H9 (cell line): ENCODE measurements at regions not wholly inside any gene's neighbourhood (a gene's known extent, or its start where the extent isn't known, plus 50 kb on each side); places are given as distances from the start of the nearest gene placed in this dataset.

ENCODE experiments used
- DNase-seq: peaks from one replicate; pipeline ENCODE4 v3.0.0-alpha.2; 2017
- H2AFZ ChIP-seq: one replicate; pipeline ENCODE4 v1.6.1; 2013; ENCODE audit warnings: mild to moderate bottlenecking, low read length, control low read depth, moderate library complexity
- H2AK5ac ChIP-seq: 2 replicates; pipeline ENCODE4 v1.6.1; 2013; ENCODE audit warnings: low read length, control low read depth, mixed read lengths; ENCODE audit not compliant: insufficient read length
- H2BK120ac ChIP-seq: one replicate; pipeline ENCODE4 v1.6.1; 2013; ENCODE audit warnings: low read depth, mild to moderate bottlenecking, low read length, control low read depth, inconsistent platforms; ENCODE audit not compliant: poor library complexity, severe bottlenecking
- H2BK12ac ChIP-seq: 2 replicates; pipeline ENCODE4 v1.6.1; 2013; ENCODE audit warnings: low read length, control low read depth, mixed read lengths, low read depth; ENCODE audit not compliant: insufficient read length
- H2BK15ac ChIP-seq: 2 replicates; pipeline ENCODE4 v1.6.1; 2013; ENCODE audit warnings: low read depth, low read length, control low read depth
- H2BK20ac ChIP-seq: one replicate; pipeline ENCODE4 v1.6.1; 2013; ENCODE audit warnings: low read depth, mild to moderate bottlenecking, low read length, control low read depth, inconsistent platforms; ENCODE audit not compliant: poor library complexity, severe bottlenecking
- H2BK5ac ChIP-seq: 2 replicates; pipeline ENCODE4 v1.6.1; 2013; ENCODE audit warnings: low read length, control low read depth, mixed read lengths; ENCODE audit not compliant: insufficient read length
- H3K14ac ChIP-seq: 2 replicates; pipeline ENCODE4 v1.6.1; 2013; ENCODE audit warnings: low read length, control low read depth; ENCODE audit not compliant: insufficient read depth
- H3K18ac ChIP-seq: 2 replicates; pipeline ENCODE4 v1.6.1; 2013; ENCODE audit warnings: low read depth, mild to moderate bottlenecking, mixed read lengths, low read length, control low read depth; ENCODE audit not compliant: insufficient read length
- H3K23ac ChIP-seq: 2 replicates; pipeline ENCODE4 v1.6.1; 2013; ENCODE audit warnings: low read length, control low read depth, mixed read lengths, low read depth; ENCODE audit not compliant: insufficient read length
- H3K23me2 ChIP-seq: 2 replicates; pipeline ENCODE4 v1.6.1; 2013; ENCODE audit warnings: low read depth, mild to moderate bottlenecking, mixed read lengths, low read length, control low read depth; ENCODE audit not compliant: insufficient read length, poor library complexity, severe bottlenecking
- H3K27ac ChIP-seq: 2 replicates; pipeline ENCODE4 v1.5.1; 2013; ENCODE audit warnings: low read length, control low read depth, mixed read lengths, low read depth; ENCODE audit not compliant: insufficient read length
- H3K27me3 ChIP-seq: 2 replicates; pipeline ENCODE4 v1.6.1; 2013; ENCODE audit warnings: low read length, control low read depth, inconsistent platforms; ENCODE audit not compliant: insufficient read depth
- H3K4ac ChIP-seq: 2 replicates; pipeline ENCODE4 v1.6.1; 2013; ENCODE audit warnings: low read depth, mild to moderate bottlenecking, control low read depth, inconsistent platforms, low read length, moderate library complexity
- H3K4me1 ChIP-seq: 2 replicates; pipeline ENCODE4 v1.6.1; 2013; ENCODE audit warnings: low read length, control low read depth, inconsistent platforms; ENCODE audit not compliant: insufficient read depth
- H3K4me2 ChIP-seq: 2 replicates; pipeline ENCODE4 v1.6.1; 2013; ENCODE audit warnings: low read length, control low read depth, mixed read lengths; ENCODE audit not compliant: insufficient read length, insufficient read depth
- H3K56ac ChIP-seq: 2 replicates; pipeline ENCODE4 v1.6.1; 2013; ENCODE audit warnings: low read depth, mild to moderate bottlenecking, mixed read lengths, low read length, control low read depth; ENCODE audit not compliant: insufficient read length
- H3K79me1 ChIP-seq: 2 replicates; pipeline ENCODE4 v1.6.1; 2013; ENCODE audit warnings: low read depth, mild to moderate bottlenecking, moderate library complexity, low read length, control low read depth, inconsistent platforms; ENCODE audit not compliant: insufficient read depth, poor library complexity, severe bottlenecking
- H3K79me2 ChIP-seq: 2 replicates; pipeline ENCODE4 v1.6.1; 2013; ENCODE audit warnings: low read length, control low read depth, inconsistent platforms; ENCODE audit not compliant: insufficient read depth
- H3K9ac ChIP-seq: 2 replicates; pipeline ENCODE4 v1.6.1; 2013; ENCODE audit warnings: low read length, control low read depth, mixed read lengths; ENCODE audit not compliant: insufficient read length; ENCODE audit errors: extremely low read depth
- H3K9me3 ChIP-seq: one replicate; pipeline ENCODE4 v1.6.1; 2013; ENCODE audit warnings: low read depth, low read length, inconsistent platforms; ENCODE audit not compliant: control insufficient read depth
- H3T11ph ChIP-seq: one replicate; pipeline ENCODE4 v1.6.1; 2013; ENCODE audit warnings: mild to moderate bottlenecking, low read length, control low read depth, inconsistent platforms
- H4K20me1 ChIP-seq: one replicate; pipeline ENCODE4 v1.6.1; 2013; ENCODE audit not compliant: control insufficient read depth, insufficient read length, insufficient read depth
- H4K5ac ChIP-seq: 2 replicates; pipeline ENCODE4 v1.6.1; 2013; ENCODE audit warnings: low read depth, mild to moderate bottlenecking, mixed read lengths, low read length, control low read depth; ENCODE audit not compliant: insufficient read length
- H4K8ac ChIP-seq: replicated peaks from 2 replicates; pipeline ENCODE4 v1.6.1; 2013; ENCODE audit warnings: low read length, control low read depth, mixed read lengths, low read depth; ENCODE audit not compliant: insufficient read length
- H4K91ac ChIP-seq: 2 replicates; pipeline ENCODE4 v1.6.1; 2013; ENCODE audit warnings: low read depth, mild to moderate bottlenecking, moderate library complexity, mixed read lengths, low read length, control low read depth; ENCODE audit not compliant: insufficient read length
- H3K27ac Mint-ChIP-seq, 3 experiments: 2 replicates in 2 of 3; 3 replicates in 1 of 3; pipeline ENCODE4 v1.8.0; 2020 to 2021; ENCODE audit warnings: mixed read lengths in 3 of 3, mild to moderate bottlenecking in 1 of 3, moderate library complexity in 1 of 3
- H3K27me3 Mint-ChIP-seq: 2 replicates; pipeline ENCODE4 v1.8.0; 2021; ENCODE audit warnings: low read depth, mild to moderate bottlenecking, moderate library complexity, mixed read lengths
- H3K36me3 Mint-ChIP-seq, 3 experiments: 2 replicates in 2 of 3; 3 replicates in 1 of 3; pipeline ENCODE4 v1.8.0; 2020 to 2021; ENCODE audit warnings: low read depth in 3 of 3, mixed read lengths in 3 of 3; ENCODE audit not compliant: insufficient read depth in 1 of 3
- H3K4me1 Mint-ChIP-seq, 2 experiments: 2 replicates each; pipeline ENCODE4 v1.8.0; 2020; ENCODE audit warnings: mixed read lengths in 2 of 2
- H3K4me3 Mint-ChIP-seq, 2 experiments: 2 replicates in 1 of 2; 3 replicates in 1 of 2; pipeline ENCODE4 v1.8.0; 2020 to 2021; ENCODE audit warnings: mild to moderate bottlenecking in 2 of 2, mixed read lengths in 2 of 2, moderate library complexity in 1 of 2
- H3K9me3 Mint-ChIP-seq, 2 experiments: 2 replicates in 1 of 2; 3 replicates in 1 of 2; pipeline ENCODE4 v1.8.0; 2020; ENCODE audit warnings: mild to moderate bottlenecking in 2 of 2, mixed read lengths in 2 of 2, moderate library complexity in 1 of 2
- CTCF ChIP-seq: fragments of 200-600 bp; sonication (generic); conservative IDR thresholded peaks from 3 replicates; pipeline ENCODE4 v1.8.0; 2021; ENCODE audit warnings: antibody characterized with exemption, mild to moderate bottlenecking
- WGBS: extraction: QIAGEN DNeasy Blood & Tissue Kit; methylation state at CpG from one replicate; pipeline ENCODE4 v1.1.7; 2013; ENCODE audit warnings: missing lambda C conversion rate, low lambda C conversion rate, mixed read lengths; ENCODE audit not compliant: insufficient read length; ENCODE audit errors: extremely low coverage; 5-methylcytosine and 5-hydroxymethylcytosine counted together

- no peaks in the 10 kb centered on the region; the same call in 1 of the 2 replicates for H3K4me1 ChIP-seq
- H3K23ac ChIP-seq: no peak overlapping the region
- H3K4me2 ChIP-seq: no peak overlapping the region
- no peak overlapping the region for H4K8ac ChIP-seq
- TF ChIP-seq CTCF: no peak
- Mint-ChIP-seq H3K27ac (no peak overlapping the region; a peak in 1 of 7 replicates), H3K36me3 (no peaks in the 10 kb centered on the region), H3K4me3 (no peak overlapping the region), H3K27me3 (no peaks in the 10 kb centered on the region), H3K4me1 (peaks cover 20% of the 10 kb centered on the region in 2 experiments), H3K9me3 (no peaks in the 10 kb centered on the region)
- H3K27ac ChIP-seq: no peak overlapping the region
- H2BK12ac ChIP-seq: no peak overlapping the region
- H2AFZ ChIP-seq: no peak overlapping the region
- no peak overlapping the region for H4K5ac ChIP-seq
- no peak overlapping the region for H3T11ph ChIP-seq
- DNase-seq: no peak
- WGBS: no CpG with 5 or more reads among the region's 1 CpG
- H2BK120ac ChIP-seq: no peak overlapping the region
- H4K20me1 ChIP-seq: no peaks in the 10 kb centered on the region
- no peak overlapping the region for H2BK20ac ChIP-seq
- H3K9ac ChIP-seq: no peak overlapping the region
- H2BK5ac ChIP-seq: no peak overlapping the region
- H4K91ac ChIP-seq: no peak overlapping the region
- no peak overlapping the region for H2BK15ac ChIP-seq
- H3K4ac ChIP-seq: no peak overlapping the region
- no peak overlapping the region for H3K14ac ChIP-seq
- H3K27me3 ChIP-seq: no peaks in the 10 kb centered on the region
- H3K23me2 ChIP-seq: no peaks in the 10 kb centered on the region
- no peaks in the 10 kb centered on the region for H3K79me1 ChIP-seq
- no peak overlapping the region for H3K18ac ChIP-seq
- H3K56ac ChIP-seq: no peak overlapping the region
- H2AK5ac ChIP-seq: no peak overlapping the region
- no peaks in the 10 kb centered on the region for H3K9me3 ChIP-seq
- no peaks in the 10 kb centered on the region for H3K79me2 ChIP-seq
These were observed 74.6 kb upstream of the ARRDC3 start for GRCh38 chr5:91457681-91458058.
